ENCODE measurements at regions not wholly inside any gene's neighbourhood (a gene's known extent, or its start where the extent isn't known, plus 50 kb on each side); places are given as distances from the start of the nearest gene placed in this dataset.

DNA sequence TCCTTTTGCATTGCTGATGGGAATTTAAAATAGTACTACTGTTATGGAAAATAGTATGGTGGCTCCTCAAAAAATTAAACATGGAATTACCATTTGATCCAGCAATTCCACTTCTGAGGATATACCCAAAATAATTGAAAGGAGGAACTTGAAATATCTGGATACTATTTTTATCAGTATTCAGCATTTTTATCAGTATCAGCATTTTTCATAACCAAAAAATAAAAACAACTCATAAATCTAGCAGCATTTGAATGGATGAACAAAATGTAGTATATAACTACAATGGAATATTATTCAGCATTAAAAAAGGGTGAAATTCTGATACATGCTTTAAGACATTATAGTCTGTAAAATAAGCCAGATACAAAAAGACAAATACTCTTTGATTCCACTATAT is 763.4 kb upstream of the MAN1A1 start:
- Mint-ChIP-seq H3K9me3 (no peaks in the 10 kb centered on the region), H3K4me3 (no peak overlapping the region), H3K27ac (no peak overlapping the region), H3K4me1 (peaks cover 13% of the 10 kb centered on the region), H3K27me3 (no peaks in the 10 kb centered on the region), H3K36me3 (ENCODE audit: low read depth) (no peaks in the 10 kb centered on the region)
- CTCF ChIA-PET, result no interaction called here
- intact Hi-C loops (cut with micrococcal nuclease), result no loop called here
- TF ChIP-seq, protein P1, sequence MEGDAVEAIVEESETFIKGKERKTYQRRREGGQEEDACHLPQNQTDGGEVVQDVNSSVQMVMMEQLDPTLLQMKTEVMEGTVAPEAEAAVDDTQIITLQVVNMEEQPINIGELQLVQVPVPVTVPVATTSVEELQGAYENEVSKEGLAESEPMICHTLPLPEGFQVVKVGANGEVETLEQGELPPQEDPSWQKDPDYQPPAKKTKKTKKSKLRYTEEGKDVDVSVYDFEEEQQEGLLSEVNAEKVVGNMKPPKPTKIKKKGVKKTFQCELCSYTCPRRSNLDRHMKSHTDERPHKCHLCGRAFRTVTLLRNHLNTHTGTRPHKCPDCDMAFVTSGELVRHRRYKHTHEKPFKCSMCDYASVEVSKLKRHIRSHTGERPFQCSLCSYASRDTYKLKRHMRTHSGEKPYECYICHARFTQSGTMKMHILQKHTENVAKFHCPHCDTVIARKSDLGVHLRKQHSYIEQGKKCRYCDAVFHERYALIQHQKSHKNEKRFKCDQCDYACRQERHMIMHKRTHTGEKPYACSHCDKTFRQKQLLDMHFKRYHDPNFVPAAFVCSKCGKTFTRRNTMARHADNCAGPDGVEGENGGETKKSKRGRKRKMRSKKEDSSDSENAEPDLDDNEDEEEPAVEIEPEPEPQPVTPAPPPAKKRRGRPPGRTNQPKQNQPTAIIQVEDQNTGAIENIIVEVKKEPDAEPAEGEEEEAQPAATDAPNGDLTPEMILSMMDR (IDR thresholded peaks at IDR 0.05), result no peak
- DNase-seq, result no peak
- POLR2A ChIA-PET, result no interaction called here
- no peak for ATAC-seq (ENCODE audit: low read depth)

- H3K36me3 Mint-ChIP-seq (ENCODE audit: low read depth), result no peaks in the 10 kb centered on the region
- H3K4me1 Mint-ChIP-seq, result no peaks in the 10 kb centered on the region
- H3K27ac Mint-ChIP-seq, result no peak overlapping the region
- no peak for ATAC-seq (ENCODE audit: low read depth)
- H3K27me3 Mint-ChIP-seq, result no peaks in the 10 kb centered on the region
- H3K4me3 Mint-ChIP-seq, result no peak overlapping the region
- intact Hi-C loops (cut with micrococcal nuclease), result no loop called here
- H3K9me3 Mint-ChIP-seq, result no peaks in the 10 kb centered on the region
- DNase-seq, result no peak
- POLR2A ChIA-PET, result no interaction called here
- CTCF ChIA-PET, result no interaction called here
- TF ChIP-seq, protein P1 (IDR thresholded peaks at IDR 0.05), result no peak
Measured at GRCh38 chr6:120111001-120111400, 761.4 kb upstream of the MAN1A1 start.

GRCh38 chr6:120108061-120108795 is 758.7 kb upstream of the MAN1A1 start:
- Mint-ChIP-seq H3K27me3 (no peaks in the 10 kb centered on the region), H3K9me3 (no peaks in the 10 kb centered on the region), H3K4me3 (no peak overlapping the region), H3K27ac (no peak overlapping the region), H3K36me3 (ENCODE audit: low read depth) (no peaks in the 10 kb centered on the region), H3K4me1 (no peaks in the 10 kb centered on the region)
- intact Hi-C loops (cut with micrococcal nuclease), result no loop called here
- ChIA-PET CTCF (no interaction called here), POLR2A (no interaction called here)
- no peak for ATAC-seq (ENCODE audit: low read depth)
- no peak for DNase-seq
- TF ChIP-seq, protein P1 (IDR thresholded peaks at IDR 0.05), result no peak

DNA sequence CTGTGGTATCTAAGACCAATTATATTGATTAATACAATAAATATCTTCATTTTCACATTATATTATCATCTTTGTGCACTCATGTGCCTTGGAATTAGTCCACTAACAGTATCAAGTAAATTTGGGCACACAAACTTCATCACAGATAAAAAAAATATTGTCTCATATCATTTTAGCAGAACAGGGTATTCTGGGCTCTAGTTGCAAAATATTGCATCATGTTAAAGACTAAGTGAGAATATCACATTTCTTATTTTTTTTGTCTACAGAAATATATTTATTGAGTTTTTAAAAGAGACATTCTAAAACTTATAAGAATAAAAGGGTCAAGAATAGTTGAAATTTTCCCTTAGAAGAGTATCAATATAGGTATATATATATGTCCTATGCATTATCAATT is 754.1 kb upstream of the MAN1A1 start:
- Mint-ChIP-seq H3K27ac (no peak overlapping the region), H3K4me1 (no peaks in the 10 kb centered on the region)
- DNase-seq, result no peak

GRCh38 chr6:120096696-120097260 is 747.2 kb upstream of the MAN1A1 start:
- ATAC-seq (ENCODE audit: low read depth) (no peak), DNase-seq (no peak)
- no peaks in the 10 kb centered on the region for H3K9me3 Mint-ChIP-seq
- H3K4me3 Mint-ChIP-seq, result no peak overlapping the region
- CTCF ChIA-PET, result no interaction called here
- H3K27me3 Mint-ChIP-seq, result no peaks in the 10 kb centered on the region
- no peaks in the 10 kb centered on the region for H3K36me3 Mint-ChIP-seq (ENCODE audit: low read depth)
- no peaks in the 10 kb centered on the region for H3K4me1 Mint-ChIP-seq
- no peak overlapping the region for H3K27ac Mint-ChIP-seq
- TF ChIP-seq, protein P1 (IDR thresholded peaks at IDR 0.05), result no peak
- POLR2A ChIA-PET, result no interaction called here
- intact Hi-C loops (cut with micrococcal nuclease), result no loop called here

More for the DNA sequence above, 754.1 kb upstream of the MAN1A1 start:
- H3K9me3 Mint-ChIP-seq, result no peaks in the 10 kb centered on the region
- H3K36me3 Mint-ChIP-seq (ENCODE audit: low read depth), result no peaks in the 10 kb centered on the region
- no peak for ATAC-seq (ENCODE audit: low read depth)
- H3K27me3 Mint-ChIP-seq, result no peaks in the 10 kb centered on the region
- no peak overlapping the region for H3K4me3 Mint-ChIP-seq
- intact Hi-C loops (cut with micrococcal nuclease), result no loop called here
- ChIA-PET POLR2A (no interaction called here), CTCF (no interaction called here)
- TF ChIP-seq, protein P1 (IDR thresholded peaks at IDR 0.05), result no peak
